A549 (cell line): ENCODE measurements at regions not wholly inside any gene's neighbourhood (a gene's known extent, or its start where the extent isn't known, plus 50 kb on each side); places are given as distances from the start of the nearest gene placed in this dataset.

ENCODE experiments used
- ATAC-seq, 2 experiments: fragments of 200-7000 bp in 1 of 2; fragments of >200 bp in 1 of 2; cut with Nextera tagmentation in 1 of 2; cut with Tn5 transposase in 1 of 2; 3 replicates each; pipeline versions ENCODE4 v1.8.0 to v1.9.1; 2018 to 2020; ENCODE audit warnings: mild to moderate bottlenecking in 1 of 2, moderate library complexity in 1 of 2
- CTCF ChIA-PET: fragments of 300-600 bp; sonication (Branson Sonifier 250); formaldehyde crosslinking; extraction: SDS; loops from one replicate; lab custom pipeline; 2021; ENCODE audit warnings: antibody characterized with exemption, inconsistent platforms; lab: Yijun Ruan, JAX
- POLR2A ChIA-PET: fragments of 350-600 bp; formaldehyde crosslinking; extraction: SDS; loops from one replicate; lab custom pipeline; 2021; ENCODE audit warnings: antibody characterized with exemption, inconsistent platforms; lab: Yijun Ruan, JAX
- DNase-seq, 2 experiments: peaks; one replicate each; pipeline versions ENCODE4 v3.0.0 to v3.0.0-alpha.2; 2011 to 2016; ENCODE audit warnings: low read depth in 1 of 2, low spot score in 1 of 2
- FAIRE-seq: peaks from 2 replicates; lab custom pipeline; 2011; peaks lifted over from hg19 to GRCh38; lab: Jason Lieb, UNC
- H3K27ac ChIP-seq, 2 experiments: fragments of >200 bp; sonication (Bioruptor Twin); formaldehyde crosslinking; 3 replicates each; pipeline ENCODE4 v1.5.1; 2016 to 2017
- H3K4me1 ChIP-seq: fragments of >200 bp; sonication (Bioruptor Twin); formaldehyde crosslinking; 3 replicates; pipeline ENCODE4 v1.6.1; 2016
- H3K4me2 ChIP-seq: fragments of >200 bp; sonication (Bioruptor Twin); formaldehyde crosslinking; 3 replicates; pipeline ENCODE4 v1.6.1; 2016
- H3K4me3 ChIP-seq: fragments of >200 bp; sonication (Bioruptor Twin); formaldehyde crosslinking; 3 replicates; pipeline ENCODE4 v1.5.1; 2016
- H3K9me3 ChIP-seq: fragments of >200 bp; sonication (Bioruptor Twin); formaldehyde crosslinking; 3 replicates; pipeline ENCODE4 v1.6.1; 2016
- BHLHE40 ChIP-seq: IDR thresholded peaks from 2 replicates; pipeline ENCODE4 v1.6.1; 2012; ENCODE audit warnings: low read depth, low read length, inconsistent platforms
- CBX2 ChIP-seq: fragments of 200-600 bp; sonication (generic); IDR thresholded peaks from 2 replicates; pipeline ENCODE4 v1.6.1; 2016; ENCODE audit warnings: low read depth, mild to moderate bottlenecking, borderline replicate concordance
- EHF ChIP-seq: fragments of 250-450 bp; sonication (Bioruptor Pico); IDR thresholded peaks from 2 replicates; pipeline ENCODE4 v1.5.0; 2020; ENCODE audit warnings: mild to moderate bottlenecking
- EHMT2 ChIP-seq: fragments of 200-600 bp; sonication (generic); IDR thresholded peaks from 2 replicates; pipeline ENCODE4 v1.6.1; 2016; ENCODE audit warnings: antibody characterized with exemption, low read depth, mild to moderate bottlenecking, moderate library complexity
- FOSL2 ChIP-seq, 2 experiments: fragments of 450-650 bp in 1 of 2; fragments of >200 bp in 1 of 2; sonication (Bioruptor Twin) in 1 of 2; formaldehyde crosslinking; IDR thresholded peaks; 2 replicates each; pipeline versions ENCODE4 v1.5.0 to v1.6.1; 2016 to 2020; ENCODE audit warnings: mild to moderate bottlenecking in 1 of 2, moderate library complexity in 1 of 2
- FOXS1 ChIP-seq: fragments of 250-450 bp; sonication (Bioruptor Pico); IDR thresholded peaks from 2 replicates; pipeline ENCODE4 v1.5.0; 2020; ENCODE audit warnings: mild to moderate bottlenecking, moderate library complexity
- HEYL ChIP-seq: fragments of 250-450 bp; sonication (Bioruptor Pico); IDR thresholded peaks from 2 replicates; pipeline ENCODE4 v1.8.0; 2021; ENCODE audit warnings: mild to moderate bottlenecking, moderate library complexity
- HOXB5 ChIP-seq: fragments of 250-450 bp; sonication (Bioruptor Pico); IDR thresholded peaks from 2 replicates; pipeline ENCODE4 v1.5.0; 2020; ENCODE audit warnings: mild to moderate bottlenecking, moderate library complexity
- JUN ChIP-seq, 2 experiments: fragments of >200 bp; sonication (Bioruptor Twin); formaldehyde crosslinking; IDR thresholded peaks; 2 replicates in 1 of 2; 3 replicates in 1 of 2; pipeline ENCODE4 v1.6.1; 2016 to 2017
- JUNB ChIP-seq: fragments of >200 bp; sonication (Bioruptor Twin); formaldehyde crosslinking; IDR thresholded peaks from 2 replicates; pipeline ENCODE4 v1.6.1; 2016
- KDM5A ChIP-seq: fragments of 200-600 bp; sonication (generic); IDR thresholded peaks from 2 replicates; pipeline ENCODE4 v1.6.1; 2016; ENCODE audit warnings: antibody characterized with exemption, mild to moderate bottlenecking
- NPAS2 ChIP-seq: fragments of 250-450 bp; sonication (Bioruptor Pico); IDR thresholded peaks from 2 replicates; pipeline ENCODE4 v1.8.0; 2022; ENCODE audit warnings: mild to moderate bottlenecking, moderate library complexity, borderline replicate concordance
- PHF8 ChIP-seq: fragments of 200-600 bp; sonication (generic); IDR thresholded peaks from 2 replicates; pipeline ENCODE4 v1.6.1; 2016; ENCODE audit warnings: low read depth, mild to moderate bottlenecking, antibody characterized with exemption, moderate library complexity, borderline replicate concordance
- RFX5 ChIP-seq: fragments of 450-650 bp; IDR thresholded peaks from 2 replicates; pipeline ENCODE4 v1.7.1; 2014; ENCODE audit warnings: antibody characterized with exemption, mild to moderate bottlenecking, moderate library complexity
- SMC3 ChIP-seq: fragments of >200 bp; sonication (Bioruptor Twin); formaldehyde crosslinking; IDR thresholded peaks from 3 replicates; pipeline ENCODE4 v1.6.1; 2018; ENCODE audit warnings: inconsistent platforms
- TFCP2L1 ChIP-seq: fragments of 250-450 bp; sonication (Bioruptor Pico); IDR thresholded peaks from 2 replicates; pipeline ENCODE4 v1.5.0; 2021; ENCODE audit warnings: mild to moderate bottlenecking
- TP53 ChIP-seq: fragments of 250-450 bp; sonication (Bioruptor Pico); IDR thresholded peaks from 2 replicates; pipeline ENCODE4 v1.5.0; 2021; ENCODE audit warnings: mild to moderate bottlenecking, moderate library complexity
- USF2 ChIP-seq: fragments of 450-650 bp; IDR thresholded peaks from 2 replicates; pipeline ENCODE4 v1.6.1; 2014; ENCODE audit warnings: antibody characterized with exemption
- ZC3H11A ChIP-seq: fragments of 450-650 bp; IDR thresholded peaks from 2 replicates; pipeline ENCODE4 v1.6.1; 2014; ENCODE audit warnings: antibody characterized with exemption, mild to moderate bottlenecking
- ZFP36 ChIP-seq: fragments of 450-650 bp; IDR thresholded peaks from 2 replicates; pipeline ENCODE4 v1.6.1; 2014; ENCODE audit warnings: borderline replicate concordance; ENCODE audit not compliant: partially characterized antibody
- ZNF302 ChIP-seq: fragments of 250-450 bp; sonication (Bioruptor Pico); IDR thresholded peaks from 2 replicates; pipeline ENCODE4 v1.9.0; 2021; ENCODE audit warnings: inconsistent platforms, mild to moderate bottlenecking, moderate library complexity
- ZSCAN20 ChIP-seq: fragments of 250-450 bp; sonication (Bioruptor Pico); IDR thresholded peaks from 2 replicates; pipeline ENCODE4 v1.8.0; 2022; ENCODE audit warnings: mild to moderate bottlenecking, moderate library complexity
- WGBS: methylation state at CpG from one replicate; pipeline ENCODE4 v1.1.6; 2017; ENCODE audit errors: missing lambda C conversion rate; 5-methylcytosine and 5-hydroxymethylcytosine counted together
- TF ChIP-seq, protein P1 (sequence below): fragments of 250-450 bp; sonication (Bioruptor Pico); IDR thresholded peaks from 2 replicates; pipeline ENCODE4 v1.5.0; 2021; ENCODE audit warnings: mild to moderate bottlenecking, moderate library complexity, borderline replicate concordance
- TF ChIP-seq, protein P2 (sequence below): IDR thresholded peaks from 2 replicates; pipeline ENCODE4 v1.6.1; 2012
- TF ChIP-seq, protein P3 (sequence below): fragments of >200 bp; sonication (Bioruptor Twin); formaldehyde crosslinking; IDR thresholded peaks from 3 replicates; pipeline ENCODE4 v1.6.1; 2016

DNA sequence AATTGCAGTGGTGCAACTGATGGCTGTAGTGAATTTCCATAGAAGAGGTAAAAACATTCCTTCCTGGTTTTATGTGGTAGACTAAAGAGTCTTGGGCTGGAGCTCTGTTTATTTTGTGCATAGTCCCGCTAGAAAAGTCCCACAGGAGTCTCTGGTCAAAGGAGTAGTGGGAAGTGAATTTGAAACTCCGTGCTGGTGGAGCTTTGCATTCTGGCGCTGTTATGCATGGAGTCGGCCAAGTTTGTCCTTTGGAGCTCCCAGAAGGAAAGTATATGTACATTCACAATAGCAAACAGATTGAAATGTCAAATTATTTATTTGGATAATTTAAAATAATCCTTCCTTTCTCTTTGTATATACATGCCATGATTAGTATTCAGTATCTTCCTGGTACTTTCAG, 296.5 kb downstream of the LMO7 start:
- DNase-seq (no peak), FAIRE-seq (no peak), ATAC-seq (no peak)
- no peak overlapping the region for H3K4me3 ChIP-seq
- H3K4me2 ChIP-seq, result no peak overlapping the region
- H3K27ac ChIP-seq, result no peak overlapping the region
- H3K9me3 ChIP-seq, result no peaks in the 10 kb centered on the region
- POLR2A ChIA-PET, result no interaction called here
- WGBS, result 61% methylated on average over 4 of the region's 4 CpGs
- no peaks in the 10 kb centered on the region for H3K4me1 ChIP-seq
- TF ChIP-seq, protein P1, sequence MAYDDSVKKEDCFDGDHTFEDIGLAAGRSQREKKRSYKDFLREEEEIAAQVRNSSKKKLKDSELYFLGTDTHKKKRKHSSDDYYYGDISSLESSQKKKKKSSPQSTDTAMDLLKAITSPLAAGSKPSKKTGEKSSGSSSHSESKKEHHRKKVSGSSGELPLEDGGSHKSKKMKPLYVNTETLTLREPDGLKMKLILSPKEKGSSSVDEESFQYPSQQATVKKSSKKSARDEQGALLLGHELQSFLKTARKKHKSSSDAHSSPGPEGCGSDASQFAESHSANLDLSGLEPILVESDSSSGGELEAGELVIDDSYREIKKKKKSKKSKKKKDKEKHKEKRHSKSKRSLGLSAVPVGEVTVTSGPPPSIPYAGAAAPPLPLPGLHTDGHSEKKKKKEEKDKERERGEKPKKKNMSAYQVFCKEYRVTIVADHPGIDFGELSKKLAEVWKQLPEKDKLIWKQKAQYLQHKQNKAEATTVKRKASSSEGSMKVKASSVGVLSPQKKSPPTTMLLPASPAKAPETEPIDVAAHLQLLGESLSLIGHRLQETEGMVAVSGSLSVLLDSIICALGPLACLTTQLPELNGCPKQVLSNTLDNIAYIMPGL, result no peak
- TF ChIP-seq FOXS1 (CRISPR knock-in tag) (no peak), CBX2 (no peak), NPAS2 (no peak), EHMT2 (no peak), HOXB5 (CRISPR knock-in tag) (no peak), FOSL2 (IDR thresholded peaks at IDR 0.05) (no peak), FOSL2 (CRISPR knock-in tag; IDR thresholded peaks at IDR 0.05) (no peak), ZC3H11A (no peak), BHLHE40 (no peak), USF2 (no peak), RFX5 (no peak), JUN (IDR thresholded peaks at IDR 0.05) (no peak), JUNB (no peak), SMC3 (no peak), PHF8 (no peak), TP53 (no peak), KDM5A (no peak)
- TF ChIP-seq, protein P2, sequence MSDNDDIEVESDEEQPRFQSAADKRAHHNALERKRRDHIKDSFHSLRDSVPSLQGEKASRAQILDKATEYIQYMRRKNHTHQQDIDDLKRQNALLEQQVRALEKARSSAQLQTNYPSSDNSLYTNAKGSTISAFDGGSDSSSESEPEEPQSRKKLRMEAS, result no peak
- CTCF ChIA-PET, result no interaction called here

GRCh38 chr13:75931116-75931515, 295.0 kb downstream of the LMO7 start:
- DNase-seq, result no peak
- CTCF ChIA-PET, result no interaction called here
- no peak overlapping the region for H3K4me2 ChIP-seq
- POLR2A ChIA-PET, result no interaction called here
- WGBS, result 77% methylated on average over 1 of the region's 1 CpG
- TF ChIP-seq CBX2 (no peak), ZFP36 (no peak), ZSCAN20 (no peak), TFCP2L1 (CRISPR knock-in tag) (no peak), EHF (no peak), ZNF302 (CRISPR knock-in tag) (no peak), HEYL (CRISPR knock-in tag) (no peak)
- no peaks in the 10 kb centered on the region for H3K4me1 ChIP-seq
- H3K27ac ChIP-seq, result no peak overlapping the region
- H3K4me3 ChIP-seq, result no peak overlapping the region
- no peak for FAIRE-seq
- no peak for ATAC-seq
- no peaks in the 10 kb centered on the region for H3K9me3 ChIP-seq

DNA sequence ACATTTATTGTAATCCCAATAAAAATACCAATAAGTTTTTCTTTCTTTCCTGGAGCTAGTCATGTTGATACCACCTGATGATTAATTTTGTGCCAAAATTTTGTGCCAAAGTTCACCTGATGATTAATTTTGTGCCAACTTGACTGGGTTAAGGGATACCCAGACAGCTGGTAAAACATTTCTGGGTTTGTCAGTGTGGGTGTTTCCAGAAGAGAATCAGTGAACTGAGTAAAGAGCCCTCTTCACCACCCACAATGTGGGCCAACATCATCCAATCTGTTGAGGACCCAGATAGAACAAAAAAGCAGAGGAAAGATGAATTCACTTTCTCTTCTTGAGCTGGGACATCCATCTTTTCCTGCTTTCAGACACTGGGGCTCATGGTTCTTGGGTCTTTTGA, 292.9 kb downstream of the LMO7 start:
- ChIA-PET POLR2A (no interaction called here), CTCF (no interaction called here)
- DNase-seq (no peak), ATAC-seq (no peak), FAIRE-seq (no peak)
- no peak overlapping the region for H3K27ac ChIP-seq
- H3K4me1 ChIP-seq, result no peaks in the 10 kb centered on the region
- H3K4me3 ChIP-seq, result no peak overlapping the region
- H3K4me2 ChIP-seq, result no peak overlapping the region
- H3K9me3 ChIP-seq, result no peaks in the 10 kb centered on the region
- TF ChIP-seq, protein P3, sequence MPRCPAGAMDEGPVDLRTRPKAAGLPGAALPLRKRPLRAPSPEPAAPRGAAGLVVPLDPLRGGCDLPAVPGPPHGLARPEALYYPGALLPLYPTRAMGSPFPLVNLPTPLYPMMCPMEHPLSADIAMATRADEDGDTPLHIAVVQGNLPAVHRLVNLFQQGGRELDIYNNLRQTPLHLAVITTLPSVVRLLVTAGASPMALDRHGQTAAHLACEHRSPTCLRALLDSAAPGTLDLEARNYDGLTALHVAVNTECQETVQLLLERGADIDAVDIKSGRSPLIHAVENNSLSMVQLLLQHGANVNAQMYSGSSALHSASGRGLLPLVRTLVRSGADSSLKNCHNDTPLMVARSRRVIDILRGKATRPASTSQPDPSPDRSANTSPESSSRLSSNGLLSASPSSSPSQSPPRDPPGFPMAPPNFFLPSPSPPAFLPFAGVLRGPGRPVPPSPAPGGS, result no peak
